ENCODE measurements at regions not wholly inside any gene's neighbourhood (a gene's known extent, or its start where the extent isn't known, plus 50 kb on each side); places are given as distances from the start of the nearest gene placed in this dataset.

DNA sequence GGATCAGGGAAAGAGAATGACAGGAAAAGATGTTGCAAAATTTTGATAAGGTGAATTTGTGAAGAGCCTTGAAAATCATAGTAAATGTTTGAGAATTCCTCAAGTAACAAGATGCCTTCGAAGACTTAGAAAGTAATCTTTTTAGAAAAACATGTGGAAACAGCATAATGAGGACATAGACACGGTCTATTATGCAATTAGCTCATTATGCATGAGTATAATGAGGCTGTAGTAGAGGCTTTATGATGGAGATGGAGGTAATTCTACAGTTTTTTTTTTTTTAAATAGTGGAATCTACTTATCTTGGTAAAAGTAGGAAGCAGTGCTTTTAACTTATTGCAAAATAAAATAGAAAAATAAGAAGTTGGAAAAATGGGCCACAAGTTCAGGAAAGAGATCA, 1329.1 kb upstream of the SPRY2 start:
- no peaks in the 10 kb centered on the region for H3K9me3 Mint-ChIP-seq
- H3K4me2 ChIP-seq: peak overlapping the region; percentile 10
- H3K79me2 ChIP-seq (replicated peaks; ENCODE audit: insufficient read depth): no peaks in the 10 kb centered on the region
- peaks cover 1% of the 10 kb centered on the region for H3K27me3 Mint-ChIP-seq (ENCODE audit: insufficient read depth, low read depth, poor library complexity)
- H4K20me1 ChIP-seq (replicated peaks; ENCODE audit: insufficient read depth): no peaks in the 10 kb centered on the region
- H3K36me3 Mint-ChIP-seq (ENCODE audit: low read depth): no peaks in the 10 kb centered on the region
- H3K4me1 ChIP-seq (ENCODE audit: insufficient read depth): peaks cover 21% of the 10 kb centered on the region
- H3K4me3 Mint-ChIP-seq: peak overlapping the region; percentile 28; the same call in 1 of the 3 replicates
- peaks cover 27% of the 10 kb centered on the region for H3K4me1 Mint-ChIP-seq
- H3K9me2 ChIP-seq (ENCODE audit: insufficient read depth): no peaks in the 10 kb centered on the region
- H3K27ac ChIP-seq (ENCODE audit: low read depth): no peak overlapping the region
- no peaks in the 10 kb centered on the region for H3F3A ChIP-seq (replicated peaks; ENCODE audit: low read depth)
- TF ChIP-seq JUNB (IDR thresholded peaks at IDR 0.05; ENCODE audit: unreplicated experiment) (no peak), NANOG (IDR thresholded peaks at IDR 0.05; ENCODE audit: borderline replicate concordance) (peak; percentile 73; the same call in 1 of the 2 replicates)
- H3K27me3 ChIP-seq (ENCODE audit: insufficient read depth): no peaks in the 10 kb centered on the region
- no peak overlapping the region for H3K4me3 ChIP-seq
- ATAC-seq: peak; percentile 32; the same call in 2 of the 3 replicates
- DNase-seq (ENCODE audit: low spot score): peak; percentile 21
- no peak overlapping the region for H2AFZ ChIP-seq
- H3K36me3 ChIP-seq (ENCODE audit: insufficient read depth): no peaks in the 10 kb centered on the region
- peak overlapping the region; percentile 84 for H3K27ac Mint-ChIP-seq

DNA sequence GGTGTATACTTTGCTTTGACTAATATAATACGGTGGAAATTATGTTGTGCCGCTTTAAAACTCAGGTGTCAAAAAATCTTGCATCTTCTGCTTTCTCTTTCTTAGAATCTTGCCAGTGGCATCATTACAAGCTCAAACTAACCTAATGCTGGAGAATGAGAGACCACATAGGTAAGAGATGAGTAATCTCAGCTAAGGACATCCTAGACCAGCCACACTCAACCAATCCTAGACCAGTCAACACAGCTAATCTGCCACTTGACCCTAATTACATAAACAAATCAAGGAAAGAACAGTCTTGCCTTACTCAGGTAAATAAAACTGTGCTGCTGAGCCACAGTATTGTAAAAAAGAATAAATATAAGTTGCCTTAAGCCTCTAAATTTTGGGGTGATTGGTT, 1323.9 kb upstream of the SPRY2 start:
- Mint-ChIP-seq H3K4me3 (no peak overlapping the region), H3K36me3 (ENCODE audit: low read depth) (no peaks in the 10 kb centered on the region), H3K4me1 (peaks cover 11% of the 10 kb centered on the region), H3K9me3 (no peaks in the 10 kb centered on the region), H3K27me3 (ENCODE audit: insufficient read depth, low read depth, poor library complexity) (peaks cover 3% of the 10 kb centered on the region), H3K27ac (no peak overlapping the region)
- Histone ChIP-seq H3K9me2 (ENCODE audit: insufficient read depth) (no peaks in the 10 kb centered on the region), H3K4me3 (no peak overlapping the region), H3F3A (replicated peaks; ENCODE audit: low read depth) (no peaks in the 10 kb centered on the region), H3K4me2 (no peak overlapping the region), H3K27me3 (ENCODE audit: insufficient read depth) (no peaks in the 10 kb centered on the region), H3K4me1 (ENCODE audit: insufficient read depth) (peaks cover 10% of the 10 kb centered on the region), H2AFZ (no peak overlapping the region), H3K27ac (ENCODE audit: low read depth) (no peak overlapping the region), H3K79me2 (replicated peaks; ENCODE audit: insufficient read depth) (no peaks in the 10 kb centered on the region), H4K20me1 (replicated peaks; ENCODE audit: insufficient read depth) (no peaks in the 10 kb centered on the region), H3K36me3 (ENCODE audit: insufficient read depth) (no peaks in the 10 kb centered on the region)
- ATAC-seq: no peak
- TF ChIP-seq EZH2phosphoT487 (IDR thresholded peaks at IDR 0.05; ENCODE audit: unreplicated experiment) (no peak), REST (IDR thresholded peaks at IDR 0.05; ENCODE audit: unreplicated experiment) (no peak), STAT1 (IDR thresholded peaks at IDR 0.05; ENCODE audit: unreplicated experiment) (no peak), JUNB (IDR thresholded peaks at IDR 0.05; ENCODE audit: unreplicated experiment) (no peak)
- TF ChIP-seq, protein P1, sequence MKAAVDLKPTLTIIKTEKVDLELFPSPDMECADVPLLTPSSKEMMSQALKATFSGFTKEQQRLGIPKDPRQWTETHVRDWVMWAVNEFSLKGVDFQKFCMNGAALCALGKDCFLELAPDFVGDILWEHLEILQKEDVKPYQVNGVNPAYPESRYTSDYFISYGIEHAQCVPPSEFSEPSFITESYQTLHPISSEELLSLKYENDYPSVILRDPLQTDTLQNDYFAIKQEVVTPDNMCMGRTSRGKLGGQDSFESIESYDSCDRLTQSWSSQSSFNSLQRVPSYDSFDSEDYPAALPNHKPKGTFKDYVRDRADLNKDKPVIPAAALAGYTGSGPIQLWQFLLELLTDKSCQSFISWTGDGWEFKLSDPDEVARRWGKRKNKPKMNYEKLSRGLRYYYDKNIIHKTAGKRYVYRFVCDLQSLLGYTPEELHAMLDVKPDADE (IDR thresholded peaks at IDR 0.05): no peak
- TF ChIP-seq, protein P2, sequence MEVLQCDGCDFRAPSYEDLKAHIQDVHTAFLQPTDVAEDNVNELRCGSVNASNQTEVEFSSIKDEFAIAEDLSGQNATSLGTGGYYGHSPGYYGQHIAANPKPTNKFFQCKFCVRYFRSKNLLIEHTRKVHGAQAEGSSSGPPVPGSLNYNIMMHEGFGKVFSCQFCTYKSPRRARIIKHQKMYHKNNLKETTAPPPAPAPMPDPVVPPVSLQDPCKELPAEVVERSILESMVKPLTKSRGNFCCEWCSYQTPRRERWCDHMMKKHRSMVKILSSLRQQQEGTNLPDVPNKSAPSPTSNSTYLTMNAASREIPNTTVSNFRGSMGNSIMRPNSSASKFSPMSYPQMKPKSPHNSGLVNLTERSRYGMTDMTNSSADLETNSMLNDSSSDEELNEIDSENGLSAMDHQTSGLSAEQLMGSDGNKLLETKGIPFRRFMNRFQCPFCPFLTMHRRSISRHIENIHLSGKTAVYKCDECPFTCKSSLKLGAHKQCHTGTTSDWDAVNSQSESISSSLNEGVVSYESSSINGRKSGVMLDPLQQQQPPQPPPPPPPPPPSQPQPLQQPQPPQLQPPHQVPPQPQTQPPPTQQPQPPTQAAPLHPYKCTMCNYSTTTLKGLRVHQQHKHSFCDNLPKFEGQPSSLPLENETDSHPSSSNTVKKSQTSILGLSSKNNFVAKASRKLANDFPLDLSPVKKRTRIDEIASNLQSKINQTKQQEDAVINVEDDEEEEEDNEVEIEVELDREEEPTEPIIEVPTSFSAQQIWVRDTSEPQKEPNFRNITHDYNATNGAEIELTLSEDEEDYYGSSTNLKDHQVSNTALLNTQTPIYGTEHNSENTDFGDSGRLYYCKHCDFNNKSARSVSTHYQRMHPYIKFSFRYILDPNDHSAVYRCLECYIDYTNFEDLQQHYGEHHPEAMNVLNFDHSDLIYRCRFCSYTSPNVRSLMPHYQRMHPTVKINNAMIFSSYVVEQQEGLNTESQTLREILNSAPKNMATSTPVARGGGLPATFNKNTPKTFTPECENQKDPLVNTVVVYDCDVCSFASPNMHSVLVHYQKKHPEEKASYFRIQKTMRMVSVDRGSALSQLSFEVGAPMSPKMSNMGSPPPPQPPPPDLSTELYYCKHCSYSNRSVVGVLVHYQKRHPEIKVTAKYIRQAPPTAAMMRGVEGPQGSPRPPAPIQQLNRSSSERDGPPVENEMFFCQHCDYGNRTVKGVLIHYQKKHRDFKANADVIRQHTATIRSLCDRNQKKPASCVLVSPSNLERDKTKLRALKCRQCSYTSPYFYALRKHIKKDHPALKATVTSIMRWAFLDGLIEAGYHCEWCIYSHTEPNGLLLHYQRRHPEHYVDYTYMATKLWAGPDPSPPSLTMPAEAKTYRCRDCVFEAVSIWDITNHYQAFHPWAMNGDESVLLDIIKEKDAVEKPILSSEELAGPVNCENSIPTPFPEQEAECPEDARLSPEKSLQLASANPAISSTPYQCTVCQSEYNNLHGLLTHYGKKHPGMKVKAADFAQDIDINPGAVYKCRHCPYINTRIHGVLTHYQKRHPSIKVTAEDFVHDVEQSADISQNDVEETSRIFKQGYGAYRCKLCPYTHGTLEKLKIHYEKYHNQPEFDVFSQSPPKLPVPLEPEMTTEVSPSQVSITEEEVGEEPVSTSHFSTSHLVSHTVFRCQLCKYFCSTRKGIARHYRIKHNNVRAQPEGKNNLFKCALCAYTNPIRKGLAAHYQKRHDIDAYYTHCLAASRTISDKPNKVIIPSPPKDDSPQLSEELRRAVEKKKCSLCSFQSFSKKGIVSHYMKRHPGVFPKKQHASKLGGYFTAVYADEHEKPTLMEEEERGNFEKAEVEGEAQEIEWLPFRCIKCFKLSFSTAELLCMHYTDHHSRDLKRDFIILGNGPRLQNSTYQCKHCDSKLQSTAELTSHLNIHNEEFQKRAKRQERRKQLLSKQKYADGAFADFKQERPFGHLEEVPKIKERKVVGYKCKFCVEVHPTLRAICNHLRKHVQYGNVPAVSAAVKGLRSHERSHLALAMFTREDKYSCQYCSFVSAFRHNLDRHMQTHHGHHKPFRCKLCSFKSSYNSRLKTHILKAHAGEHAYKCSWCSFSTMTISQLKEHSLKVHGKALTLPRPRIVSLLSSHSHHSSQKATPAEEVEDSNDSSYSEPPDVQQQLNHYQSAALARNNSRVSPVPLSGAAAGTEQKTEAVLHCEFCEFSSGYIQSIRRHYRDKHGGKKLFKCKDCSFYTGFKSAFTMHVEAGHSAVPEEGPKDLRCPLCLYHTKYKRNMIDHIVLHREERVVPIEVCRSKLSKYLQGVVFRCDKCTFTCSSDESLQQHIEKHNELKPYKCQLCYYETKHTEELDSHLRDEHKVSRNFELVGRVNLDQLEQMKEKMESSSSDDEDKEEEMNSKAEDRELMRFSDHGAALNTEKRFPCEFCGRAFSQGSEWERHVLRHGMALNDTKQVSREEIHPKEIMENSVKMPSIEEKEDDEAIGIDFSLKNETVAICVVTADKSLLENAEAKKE (CRISPR knock-in tag; IDR thresholded peaks at IDR 0.05): no peak
- DNase-seq (ENCODE audit: low spot score): no peak
